HG03097 (cell line): ENCODE measurements at regions not wholly inside any gene's neighbourhood (a gene's known extent, or its start where the extent isn't known, plus 50 kb on each side); places are given as distances from the start of the nearest gene placed in this dataset.

Experiments
- ATAC-seq: cut with Tn5 transposase; IDR thresholded peaks from one replicate; pipeline ENCODE4 v1.9.1; 2021; ENCODE audit not compliant: unreplicated experiment, low FRiP score

DNA sequence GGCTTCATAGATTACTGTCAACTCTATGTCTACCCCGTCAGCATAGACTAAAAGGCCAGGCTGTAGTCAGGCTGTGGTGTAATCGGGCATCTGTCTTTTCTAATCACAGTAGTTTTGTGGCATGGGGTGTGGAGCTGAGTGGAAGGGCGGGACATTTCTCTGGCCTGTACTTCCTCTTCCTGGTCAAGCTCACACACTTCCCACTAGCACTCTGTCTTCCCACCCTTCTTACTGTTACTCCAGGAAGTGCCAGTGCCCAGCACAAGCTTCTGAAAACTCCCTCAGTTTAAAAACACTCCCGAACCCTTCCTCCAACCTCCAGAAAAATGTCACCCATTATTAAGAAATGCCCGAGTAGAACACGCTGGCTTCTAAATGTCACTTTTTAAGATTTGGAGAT, 229.8 kb downstream of the KLF5 start:
- no peak for ATAC-seq

- no peak for ATAC-seq
Measured at GRCh38 chr13:73287831-73288230, 229.0 kb downstream of the KLF5 start.

DNA sequence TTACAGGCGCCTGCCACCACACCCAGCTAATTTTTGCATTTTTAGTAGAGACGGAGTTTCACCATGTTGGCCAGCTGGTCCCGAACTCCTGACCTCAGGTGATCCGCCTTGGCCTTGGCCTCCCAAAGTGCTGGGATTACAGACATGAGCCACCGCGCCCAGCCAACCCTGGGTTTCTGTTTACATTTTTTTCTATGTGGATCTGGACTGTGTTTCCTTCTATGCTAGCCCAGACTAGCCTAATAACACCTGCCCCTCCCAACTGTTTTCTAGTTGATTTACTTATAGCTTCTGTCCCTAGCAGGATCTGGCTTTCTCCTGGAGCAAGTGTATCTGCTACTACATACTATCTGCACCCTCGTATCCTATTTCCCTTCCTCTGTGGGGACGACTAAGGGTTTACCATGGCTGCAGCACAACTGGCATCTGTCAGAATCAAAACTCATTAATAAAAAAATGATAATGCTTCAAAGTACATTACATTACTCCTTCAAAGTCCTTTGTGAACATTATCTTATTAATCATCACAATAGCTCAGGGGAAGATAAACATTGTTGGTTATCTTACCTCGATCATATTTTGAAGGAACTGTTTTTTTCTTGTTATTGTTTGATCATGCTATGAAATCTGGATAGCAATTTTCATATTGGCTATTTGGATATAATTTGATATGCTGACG, 228.3 kb downstream of the KLF5 start:
- no peak for ATAC-seq

DNA sequence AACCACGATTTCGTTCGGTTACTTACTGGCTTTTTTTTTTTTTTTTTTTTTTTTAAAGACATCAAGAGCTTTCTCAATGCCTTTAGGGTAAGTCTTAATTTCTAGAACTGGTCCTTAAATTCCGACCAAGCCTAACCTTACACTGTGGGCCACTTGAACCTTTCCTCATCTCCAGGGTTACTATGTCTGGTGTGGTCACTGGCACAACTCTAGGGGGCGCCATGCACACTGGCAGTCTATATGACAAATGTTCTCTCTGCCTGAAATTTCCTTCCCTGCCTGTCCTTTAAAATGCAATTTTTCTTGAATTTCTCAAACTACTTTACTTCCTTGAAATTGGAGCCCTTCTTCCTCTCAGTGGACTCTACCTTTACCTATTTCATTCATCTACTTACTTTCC, 227.4 kb downstream of the KLF5 start:
- ATAC-seq = no peak

GRCh38 chr13:73284081-73284874, 225.5 kb downstream of the KLF5 start:
- no peak for ATAC-seq

DNA sequence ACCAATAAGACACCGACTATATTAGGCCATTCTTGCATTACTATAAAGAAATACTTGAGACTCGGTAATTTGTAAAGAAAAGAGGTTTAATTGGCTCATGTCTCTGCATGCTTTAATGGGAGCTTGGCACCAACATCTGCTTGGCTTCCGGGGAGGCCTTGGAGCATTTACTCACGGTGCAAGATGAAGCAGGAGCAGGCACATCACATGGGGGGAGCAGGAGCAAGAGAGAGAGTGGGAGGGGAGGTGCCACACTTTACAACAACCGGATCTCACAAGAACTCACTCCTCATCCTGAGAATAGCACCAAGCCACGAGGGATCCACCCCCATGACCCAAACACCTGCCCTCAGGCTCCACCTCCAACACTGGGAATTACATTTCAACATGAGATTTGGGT, 224.8 kb downstream of the KLF5 start:
- ATAC-seq = no peak

GRCh38 chr13:73281746-73282145, 222.9 kb downstream of the KLF5 start:
- no peak for ATAC-seq

GRCh38 chr13:73278186-73278585, 219.4 kb downstream of the KLF5 start:
- ATAC-seq = peak; percentile 70

DNA sequence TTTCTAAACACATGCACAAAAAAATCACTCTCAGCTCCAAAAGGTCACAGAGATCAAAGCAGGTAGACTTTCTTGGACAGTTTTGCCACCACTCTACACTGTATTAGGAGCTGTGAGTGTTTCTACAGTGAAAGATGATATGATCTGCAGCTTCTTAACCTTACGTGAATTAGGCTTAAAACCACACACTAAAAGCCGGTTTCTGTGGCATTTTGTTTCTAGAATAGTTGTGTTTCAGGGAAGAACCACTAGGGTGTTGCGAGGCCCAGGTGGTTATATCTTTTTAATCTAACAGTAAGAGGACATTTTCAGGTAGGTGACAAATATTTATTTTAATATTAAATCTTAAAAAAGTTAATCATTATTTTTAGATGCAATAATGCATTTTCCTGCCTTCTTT, 216.4 kb downstream of the KLF5 start:
- ATAC-seq = no peak

- ATAC-seq = no peak
Measured at GRCh38 chr13:73274147-73274546, 215.3 kb downstream of the KLF5 start.

- ATAC-seq = no peak
Measured at GRCh38 chr13:73273745-73274144, 214.9 kb downstream of the KLF5 start.

DNA sequence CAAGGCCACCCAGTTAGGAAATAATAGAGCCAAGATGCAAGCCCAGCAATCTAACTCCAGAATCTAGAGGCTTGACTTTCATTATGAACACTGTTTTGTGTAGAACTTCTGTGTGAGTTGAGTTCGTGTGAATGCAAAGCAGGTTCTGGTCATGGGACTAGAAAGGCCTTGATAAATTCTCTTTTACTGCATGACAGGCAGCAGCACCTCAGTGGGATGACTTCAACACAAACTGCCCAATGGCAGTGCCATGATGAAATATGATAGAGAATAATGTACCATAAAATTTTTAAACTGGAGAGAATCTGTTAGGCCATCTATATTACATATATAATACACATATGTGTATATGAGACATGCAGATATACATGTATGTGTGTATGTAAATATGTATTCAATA, 214.5 kb downstream of the KLF5 start:
- no peak for ATAC-seq

GRCh38 chr13:73272831-73273230, 214.0 kb downstream of the KLF5 start:
- ATAC-seq = no peak

- no peak for ATAC-seq
Measured at GRCh38 chr13:73268306-73268705, 209.5 kb downstream of the KLF5 start.

DNA sequence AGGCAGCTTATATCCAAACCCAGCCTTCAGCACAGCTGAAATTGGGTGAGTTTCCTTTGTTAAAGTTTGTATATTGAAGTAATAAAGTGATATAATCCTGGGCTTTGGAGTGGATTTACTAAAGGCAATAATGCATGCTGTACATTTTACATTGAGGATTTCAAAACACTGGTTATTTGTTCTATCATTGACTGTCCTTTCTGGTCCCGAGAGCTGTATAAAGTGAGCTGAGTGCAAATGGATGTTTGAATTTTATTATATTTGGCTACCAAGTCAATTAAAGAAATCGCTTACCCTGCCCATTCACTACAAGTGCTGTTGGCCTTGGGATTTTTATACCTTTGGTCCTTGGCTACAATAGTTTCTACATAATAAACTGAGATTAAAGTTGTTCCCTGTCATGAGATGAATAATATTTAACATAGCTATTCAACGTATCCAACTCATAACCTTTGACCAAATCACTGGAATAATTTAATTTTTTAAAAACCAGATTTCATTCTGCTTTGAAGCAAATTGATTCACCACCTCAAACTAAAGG, 207.9 kb downstream of the KLF5 start:
- ATAC-seq = no peak

GRCh38 chr13:73262862-73263627, 204.2 kb downstream of the KLF5 start:
- ATAC-seq = no peak

- no peak for ATAC-seq
Measured at GRCh38 chr13:73261739-73262216, 203.0 kb downstream of the KLF5 start.

DNA sequence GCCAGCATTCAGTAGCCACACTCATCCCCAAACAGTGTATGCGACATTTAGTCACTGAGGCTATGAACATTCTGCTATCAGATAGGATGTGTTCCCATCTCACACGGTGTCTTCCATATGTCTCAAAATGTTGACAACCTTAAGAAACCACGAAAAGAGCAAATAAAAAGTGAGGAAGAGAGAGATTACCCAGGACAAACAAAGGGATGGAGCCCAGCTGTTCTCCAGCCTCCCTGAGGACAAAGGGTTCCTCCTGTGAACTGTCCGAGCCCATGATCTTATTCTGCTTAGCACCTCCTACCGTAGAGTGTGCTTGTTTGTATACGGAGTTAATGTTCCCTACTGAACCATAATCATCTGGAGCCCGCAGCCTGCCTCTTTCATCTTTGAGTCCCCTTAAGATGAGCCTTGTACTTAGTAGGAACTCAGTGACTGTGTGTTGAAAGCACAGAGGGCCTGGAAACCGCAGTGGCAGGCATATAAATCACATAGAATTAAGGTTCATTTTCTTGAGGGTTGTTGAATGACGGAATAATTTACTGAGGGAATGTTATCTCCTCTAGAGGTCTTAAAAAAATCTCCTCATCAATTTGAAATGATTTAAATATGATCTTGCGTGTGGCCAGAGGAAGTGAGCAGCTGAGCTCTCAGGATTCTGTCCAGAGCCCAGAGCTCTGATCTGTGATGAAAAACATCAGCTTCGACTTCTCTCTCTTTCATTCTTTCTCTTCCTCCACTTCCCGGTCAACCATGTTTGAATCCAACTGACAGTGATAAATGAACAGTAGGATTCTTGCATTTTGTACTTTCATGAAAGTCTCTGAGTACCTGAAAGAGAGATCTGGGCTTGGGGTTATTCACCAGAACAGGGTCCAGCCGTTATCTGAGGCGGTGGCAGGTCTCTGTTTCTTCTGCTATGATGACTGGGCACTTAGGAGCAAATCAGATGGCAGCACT, 200.5 kb downstream of the KLF5 start:
- ATAC-seq = no peak

- no peak for ATAC-seq
Measured at GRCh38 chr13:73258406-73258805, 199.6 kb downstream of the KLF5 start.

- no peak for ATAC-seq
Measured at GRCh38 chr13:73254827-73255226, 196.0 kb downstream of the KLF5 start.
